ENCODE measurements at regions not wholly inside any gene's neighbourhood (a gene's known extent, or its start where the extent isn't known, plus 50 kb on each side); places are given as distances from the start of the nearest gene placed in this dataset.
A peak's percentile ranks its signal among the peaks of the same experiment; 100 is the strongest.
"Not testable (repeated sequence)": the region's sequence is repeated elsewhere in the genome, so short reads cannot be mapped to it uniquely, and the experiment has no call there.

DNA sequence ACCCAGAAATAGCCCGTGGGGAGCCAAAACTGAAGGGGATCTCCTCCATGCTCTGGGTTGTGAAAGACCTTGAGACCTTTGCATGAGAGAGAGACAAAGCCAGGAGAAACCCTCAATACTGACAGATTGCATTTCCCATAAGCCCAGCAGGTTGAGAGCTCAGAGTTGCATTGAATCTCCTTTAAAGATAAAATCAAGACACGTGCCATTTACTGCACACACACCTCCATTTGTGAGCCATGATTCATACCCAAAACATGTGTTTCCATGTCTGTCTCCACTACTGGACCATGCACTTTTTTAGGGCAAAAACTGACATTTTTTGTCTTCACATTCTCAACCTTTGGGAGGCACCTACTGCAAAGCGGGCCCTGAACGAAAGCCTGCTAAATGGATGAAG is 144.0 kb upstream of the NRIP1 start:
- CTCF ChIA-PET, result no interaction called here
- Mint-ChIP-seq H3K4me1 (ENCODE audit: low read depth) (no peaks in the 10 kb centered on the region), H3K4me3 (no peak overlapping the region), H3K36me3 (no peaks in the 10 kb centered on the region), H3K27me3 (peaks cover 3% of the 10 kb centered on the region), H3K9me3 (no peaks in the 10 kb centered on the region), H3K27ac (no peak overlapping the region)
- no peak for DNase-seq
- intact Hi-C loops (cut with micrococcal nuclease), result no loop called here
- POLR2A ChIA-PET, result no interaction called here

GRCh38 chr21:15209224-15209623 is 144.4 kb upstream of the NRIP1 start:
- no peak overlapping the region for H3K4me3 Mint-ChIP-seq
- peaks cover 3% of the 10 kb centered on the region for H3K27me3 Mint-ChIP-seq
- CTCF ChIA-PET, result no interaction called here
- H3K27ac Mint-ChIP-seq, result no peak overlapping the region
- no peaks in the 10 kb centered on the region for H3K9me3 Mint-ChIP-seq
- intact Hi-C loops (cut with micrococcal nuclease), result no loop called here
- H3K4me1 Mint-ChIP-seq (ENCODE audit: low read depth), result no peaks in the 10 kb centered on the region
- no peak for DNase-seq
- POLR2A ChIA-PET, result no interaction called here
- H3K36me3 Mint-ChIP-seq, result no peaks in the 10 kb centered on the region

GRCh38 chr21:15210235-15210678 is 145.5 kb upstream of the NRIP1 start:
- H3K27me3 Mint-ChIP-seq, result peaks cover 1% of the 10 kb centered on the region
- ChIA-PET CTCF (no interaction called here), POLR2A (no interaction called here)
- DNase-seq, result no peak
- H3K9me3 Mint-ChIP-seq, result no peaks in the 10 kb centered on the region
- no peak overlapping the region for H3K27ac Mint-ChIP-seq
- no peaks in the 10 kb centered on the region for H3K4me1 Mint-ChIP-seq (ENCODE audit: low read depth)
- H3K36me3 Mint-ChIP-seq, result no peaks in the 10 kb centered on the region
- no peak overlapping the region for H3K4me3 Mint-ChIP-seq
- intact Hi-C loops (cut with micrococcal nuclease), result no loop called here

- no peaks in the 10 kb centered on the region for H3K9me3 Mint-ChIP-seq
- peaks cover 1% of the 10 kb centered on the region for H3K27me3 Mint-ChIP-seq
- ChIA-PET POLR2A (no interaction called here), CTCF (no interaction called here)
- H3K4me3 Mint-ChIP-seq, result no peak overlapping the region
- no peak overlapping the region for H3K27ac Mint-ChIP-seq
- intact Hi-C loops (cut with micrococcal nuclease), result no loop called here
- H3K36me3 Mint-ChIP-seq, result no peaks in the 10 kb centered on the region
- no peak for DNase-seq
- no peaks in the 10 kb centered on the region for H3K4me1 Mint-ChIP-seq (ENCODE audit: low read depth)
Observed at GRCh38 chr21:15211491-15212133, 146.8 kb upstream of the NRIP1 start.

- DNase-seq, result no peak
- Mint-ChIP-seq H3K4me1 (ENCODE audit: low read depth) (no peaks in the 10 kb centered on the region), H3K36me3 (no peaks in the 10 kb centered on the region), H3K4me3 (no peak overlapping the region), H3K9me3 (no peaks in the 10 kb centered on the region), H3K27me3 (peaks cover 1% of the 10 kb centered on the region), H3K27ac (no peak overlapping the region)
- CTCF ChIA-PET, result no interaction called here
- POLR2A ChIA-PET, result no interaction called here
- intact Hi-C loops (cut with micrococcal nuclease), result no loop called here
Observed at GRCh38 chr21:15212206-15212605, 147.4 kb upstream of the NRIP1 start.

DNA sequence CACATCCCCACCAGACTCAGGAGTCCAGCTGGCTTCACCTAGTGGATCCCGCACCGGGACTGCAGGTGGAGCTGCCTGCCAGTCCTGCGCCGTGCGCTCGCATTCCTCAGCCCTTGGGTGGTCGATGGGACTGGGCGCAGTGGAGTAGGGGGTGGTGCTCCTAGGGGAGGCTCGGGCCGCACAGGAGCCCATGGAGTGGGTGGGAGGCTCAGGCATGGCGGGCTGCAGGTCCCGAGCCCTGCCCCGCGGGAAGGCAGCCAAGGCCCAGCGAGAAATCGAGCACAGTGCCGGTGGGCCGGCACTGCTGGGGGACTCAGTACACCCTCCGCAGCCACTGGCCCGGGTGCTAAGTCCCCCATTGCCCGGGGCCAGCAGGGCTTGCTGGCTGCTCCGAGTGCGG is 153.7 kb upstream of the NRIP1 start:
- H3K9me3 Mint-ChIP-seq; intact Hi-C loops (cut with micrococcal nuclease); H3K4me1 Mint-ChIP-seq (ENCODE audit: low read depth); H3K4me3 Mint-ChIP-seq; CTCF ChIA-PET; DNase-seq; H3K36me3 Mint-ChIP-seq; POLR2A ChIA-PET; H3K27ac Mint-ChIP-seq; H3K27me3 Mint-ChIP-seq: not testable (repeated sequence)

GRCh38 chr21:15219039-15219438 is 154.2 kb upstream of the NRIP1 start:
- ChIA-PET POLR2A (no interaction called here), CTCF (no interaction called here)
- Mint-ChIP-seq H3K27me3 (peaks cover under 1% of the 10 kb centered on the region), H3K4me3 (no peak overlapping the region), H3K4me1 (ENCODE audit: low read depth) (peaks cover 8% of the 10 kb centered on the region), H3K27ac (no peak overlapping the region), H3K9me3 (no peaks in the 10 kb centered on the region), H3K36me3 (no peaks in the 10 kb centered on the region)
- no peak for DNase-seq
- intact Hi-C loops (cut with micrococcal nuclease), result no loop called here

- ChIA-PET CTCF (no interaction called here), POLR2A (no interaction called here)
- intact Hi-C loops (cut with micrococcal nuclease), result loop anchor here (5.0 kb wide), 2 partner anchors 153 to 217 kb away; no protein-coding TSS in a partner anchor
- no peak overlapping the region for H3K27ac Mint-ChIP-seq
- no peak for DNase-seq
- peaks cover 8% of the 10 kb centered on the region for H3K4me1 Mint-ChIP-seq (ENCODE audit: low read depth)
- no peak overlapping the region for H3K4me3 Mint-ChIP-seq
- no peaks in the 10 kb centered on the region for H3K36me3 Mint-ChIP-seq
- H3K9me3 Mint-ChIP-seq, result no peaks in the 10 kb centered on the region
- peaks cover 3% of the 10 kb centered on the region for H3K27me3 Mint-ChIP-seq
Observed at GRCh38 chr21:15219894-15220293, 155.1 kb upstream of the NRIP1 start.

DNA sequence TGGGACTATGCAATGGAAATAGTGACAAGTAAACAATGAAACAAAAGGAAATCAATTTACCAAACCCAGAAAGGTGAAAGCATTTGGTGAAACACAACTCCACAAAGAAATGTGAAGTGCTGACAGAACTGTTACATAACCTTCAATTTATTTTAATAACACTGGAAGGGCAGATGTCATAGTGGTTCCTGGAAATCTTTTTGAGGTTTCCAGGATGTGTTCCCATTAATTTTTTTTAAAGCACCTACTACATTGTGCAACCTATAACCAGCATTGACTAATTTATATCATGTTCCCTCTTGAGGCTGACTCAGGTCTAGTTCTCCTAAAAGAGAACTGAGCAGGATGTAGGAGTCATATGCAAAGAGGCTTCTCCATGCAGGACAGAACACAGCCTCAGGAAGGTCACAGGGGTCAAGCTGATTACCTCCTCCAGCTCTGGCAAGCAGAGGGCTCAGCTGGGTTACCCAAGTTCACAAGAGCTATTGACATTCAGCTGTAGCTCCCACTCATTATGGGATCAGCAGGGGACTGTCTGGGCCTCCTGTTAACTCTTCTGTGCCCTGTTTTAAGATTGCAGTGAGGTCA is 157.1 kb upstream of the NRIP1 start:
- CTCF ChIA-PET, result interaction anchor here (1.3 kb wide), 1 partner anchor 261 kb away, joined by 5 read pairs; no protein-coding TSS in a partner anchor

DNA sequence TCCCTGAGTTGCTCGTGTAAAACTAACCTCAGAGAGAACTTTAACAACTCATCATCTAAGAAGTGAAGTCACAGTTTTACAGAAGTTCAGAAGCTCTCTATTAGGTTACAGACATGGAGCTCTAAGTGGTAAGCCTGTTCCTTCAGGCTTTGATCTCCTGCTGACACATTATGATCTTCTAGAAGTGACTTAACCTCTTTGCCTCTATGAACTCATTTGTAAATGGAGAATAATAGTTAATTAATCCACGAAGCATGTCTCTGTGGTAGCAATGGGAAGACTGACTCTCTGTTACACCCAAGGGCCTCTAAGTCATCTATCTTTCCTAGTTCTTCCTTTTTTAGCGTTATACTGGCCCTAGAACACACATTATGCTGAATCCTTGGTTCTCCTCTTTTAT is 157.9 kb upstream of the NRIP1 start:
- Mint-ChIP-seq H3K36me3 (no peaks in the 10 kb centered on the region), H3K9me3 (no peaks in the 10 kb centered on the region), H3K4me1 (ENCODE audit: low read depth) (peaks cover 8% of the 10 kb centered on the region), H3K27ac (no peak overlapping the region), H3K27me3 (peaks cover 5% of the 10 kb centered on the region), H3K4me3 (no peak overlapping the region)
- no peak for DNase-seq
- intact Hi-C loops (cut with micrococcal nuclease), result loop anchor here (1.0 to 5.0 kb wide), 3 partner anchors 155 to 215 kb away; no protein-coding TSS in a partner anchor
- ChIA-PET POLR2A (interaction anchor here (1.0 kb wide), 1 partner anchor 157 kb away, joined by 3 read pairs; the partner anchor contains the start of gene NRIP1), CTCF (interaction anchor here (1.3 kb wide), 1 partner anchor 260 kb away, joined by 5 read pairs; no protein-coding TSS in a partner anchor)

More for the DNA sequence above, 157.1 kb upstream of the NRIP1 start:
- H3K9me3 Mint-ChIP-seq, result no peaks in the 10 kb centered on the region
- H3K4me3 Mint-ChIP-seq, result no peak overlapping the region
- POLR2A ChIA-PET, result interaction anchor here (1.0 kb wide), 1 partner anchor 156 kb away, joined by 3 read pairs; the partner anchor contains the start of gene NRIP1
- peaks cover 8% of the 10 kb centered on the region for H3K4me1 Mint-ChIP-seq (ENCODE audit: low read depth)
- no peaks in the 10 kb centered on the region for H3K36me3 Mint-ChIP-seq
- DNase-seq, result peak; percentile 45
- intact Hi-C loops (cut with micrococcal nuclease), result loop anchor here (1.0 to 5.0 kb wide), 3 partner anchors 155 to 215 kb away; no protein-coding TSS in a partner anchor
- peak overlapping the region; percentile 18 for H3K27ac Mint-ChIP-seq
- H3K27me3 Mint-ChIP-seq, result peaks cover 3% of the 10 kb centered on the region

GRCh38 chr21:15224346-15225086 is 159.7 kb upstream of the NRIP1 start:
- peaks cover 8% of the 10 kb centered on the region for H3K4me1 Mint-ChIP-seq (ENCODE audit: low read depth)
- no peaks in the 10 kb centered on the region for H3K36me3 Mint-ChIP-seq
- DNase-seq, result no peak
- no peak overlapping the region for H3K27ac Mint-ChIP-seq
- ChIA-PET CTCF (no interaction called here), POLR2A (no interaction called here)
- H3K4me3 Mint-ChIP-seq, result no peak overlapping the region
- no peaks in the 10 kb centered on the region for H3K9me3 Mint-ChIP-seq
- H3K27me3 Mint-ChIP-seq, result peaks cover 5% of the 10 kb centered on the region
- intact Hi-C loops (cut with micrococcal nuclease), result loop anchor here (5.0 kb wide), 2 partner anchors 157 to 213 kb away; no protein-coding TSS in a partner anchor

DNA sequence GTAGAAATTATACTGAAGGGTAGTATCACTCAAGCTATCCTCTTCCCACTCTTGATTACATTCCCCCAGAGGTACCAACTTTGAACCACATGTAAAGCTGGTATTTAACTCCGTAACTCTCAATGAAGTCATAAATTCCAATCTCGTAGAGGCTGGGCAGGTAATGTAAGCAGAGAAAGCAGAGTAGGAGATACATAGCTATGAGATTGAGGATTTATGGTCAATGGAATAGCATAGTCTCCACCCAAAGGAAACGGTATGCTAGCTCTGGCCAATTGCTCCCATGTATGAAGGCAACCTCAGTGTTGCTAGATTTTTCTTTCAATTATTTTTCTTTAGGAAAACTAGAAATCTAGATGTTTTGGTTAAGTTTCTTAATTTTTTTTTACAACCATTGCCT is 163.1 kb upstream of the NRIP1 start:
- intact Hi-C loops (cut with micrococcal nuclease), result no loop called here
- CTCF ChIA-PET, result no interaction called here

More for the DNA sequence above, 163.1 kb upstream of the NRIP1 start:
- Mint-ChIP-seq H3K27ac (no peak overlapping the region), H3K4me3 (no peak overlapping the region), H3K36me3 (no peaks in the 10 kb centered on the region), H3K9me3 (no peaks in the 10 kb centered on the region), H3K27me3 (peaks cover 6% of the 10 kb centered on the region), H3K4me1 (ENCODE audit: low read depth) (no peaks in the 10 kb centered on the region)
- DNase-seq, result no peak
- POLR2A ChIA-PET, result no interaction called here

All from activated CD4-positive, alpha-beta memory T cell treated with anti-CD3 and anti-CD28 coated beads for 36 hours (primary cell).